GM12865 (cell line): ENCODE measurements at regions not wholly inside any gene's neighbourhood (a gene's known extent, or its start where the extent isn't known, plus 50 kb on each side); places are given as distances from the start of the nearest gene placed in this dataset.

Source experiments
- DNase-seq: peaks from one replicate; pipeline ENCODE4 v3.0.0; 2010; ENCODE audit warnings: low read depth
- H3K4me3 ChIP-seq: 2 replicates; pipeline ENCODE4 v1.5.1; 2011; ENCODE audit warnings: mild to moderate bottlenecking, low read depth, low read length, control low read depth
- CTCF ChIP-seq: IDR thresholded peaks from 2 replicates; pipeline ENCODE4 v1.5.1; 2011; ENCODE audit warnings: low read length, control low read depth, low read depth, inconsistent platforms; ENCODE audit not compliant: insufficient read depth; ENCODE audit errors: missing control alignments

- DNase-seq: no peak
- TF ChIP-seq CTCF: no peak
- H3K4me3 ChIP-seq: no peak overlapping the region
Observed at GRCh38 chr18:39329496-39330275, 1764.1 kb upstream of the CELF4 start.

GRCh38 chr18:39326772-39327171 is 1761.2 kb upstream of the CELF4 start:
- DNase-seq: no peak
- TF ChIP-seq CTCF: no peak
- H3K4me3 ChIP-seq: no peak overlapping the region

GRCh38 chr18:39325973-39326372 is 1760.4 kb upstream of the CELF4 start:
- H3K4me3 ChIP-seq: no peak overlapping the region
- DNase-seq: no peak
- no peak for TF ChIP-seq CTCF

- no peak for TF ChIP-seq CTCF
- DNase-seq: no peak
- no peak overlapping the region for H3K4me3 ChIP-seq
Observed at GRCh38 chr18:39319141-39319540, 1753.5 kb upstream of the CELF4 start.

GRCh38 chr18:39318462-39318861 is 1752.9 kb upstream of the CELF4 start:
- no peak overlapping the region for H3K4me3 ChIP-seq
- no peak for TF ChIP-seq CTCF
- DNase-seq: no peak

GRCh38 chr18:39318008-39318407 is 1752.4 kb upstream of the CELF4 start:
- no peak overlapping the region for H3K4me3 ChIP-seq
- no peak for DNase-seq
- TF ChIP-seq CTCF: no peak

GRCh38 chr18:39314595-39314994 is 1749.0 kb upstream of the CELF4 start:
- no peak for DNase-seq

More at GRCh38 chr18:39314595-39314994, 1749.0 kb upstream of the CELF4 start:
- H3K4me3 ChIP-seq: no peak overlapping the region
- no peak for TF ChIP-seq CTCF
